CMK (cell line): ENCODE measurements at regions not wholly inside any gene's neighbourhood (a gene's known extent, or its start where the extent isn't known, plus 50 kb on each side); places are given as distances from the start of the nearest gene placed in this dataset.
A peak's percentile ranks its signal among the peaks of the same experiment; 100 is the strongest.

Source experiments
- DNase-seq: peaks from one replicate; pipeline ENCODE4 v3.0.0-alpha.2; 2010; ENCODE audit warnings: low read depth

- no peak for DNase-seq
Measured at GRCh38 chr16:49910541-49911071, 54.7 kb upstream of the ZNF423 start.

- no peak for DNase-seq
Measured at GRCh38 chr16:49911430-49911829, 55.5 kb upstream of the ZNF423 start.

- no peak for DNase-seq
Measured at GRCh38 chr16:49912721-49913120, 56.8 kb upstream of the ZNF423 start.

- no peak for DNase-seq
Measured at GRCh38 chr16:49913720-49914119, 57.8 kb upstream of the ZNF423 start.

GRCh38 chr16:49914657-49915056 is 58.7 kb upstream of the ZNF423 start:
- DNase-seq = no peak

- no peak for DNase-seq
Measured at GRCh38 chr16:49918257-49918656, 62.3 kb upstream of the ZNF423 start.

GRCh38 chr16:49919327-49919726 is 63.4 kb upstream of the ZNF423 start:
- DNase-seq = no peak

GRCh38 chr16:49920397-49920796 is 64.5 kb upstream of the ZNF423 start:
- DNase-seq = no peak

GRCh38 chr16:49921106-49921505 is 65.2 kb upstream of the ZNF423 start:
- DNase-seq = no peak

GRCh38 chr16:49921791-49922456 is 66.0 kb upstream of the ZNF423 start:
- peak; percentile 8 for DNase-seq

- no peak for DNase-seq
Measured at GRCh38 chr16:49923411-49923810, 67.5 kb upstream of the ZNF423 start.

GRCh38 chr16:49924078-49924477 is 68.2 kb upstream of the ZNF423 start:
- peak; percentile 9 for DNase-seq

- DNase-seq = no peak
Measured at GRCh38 chr16:49926941-49927340, 71.0 kb upstream of the ZNF423 start.

GRCh38 chr16:49928176-49929041 is 72.5 kb upstream of the ZNF423 start:
- DNase-seq = no peak

GRCh38 chr16:49929626-49930025 is 73.7 kb upstream of the ZNF423 start:
- DNase-seq = no peak

GRCh38 chr16:49930841-49931240 is 74.9 kb upstream of the ZNF423 start:
- no peak for DNase-seq

GRCh38 chr16:49931266-49931665 is 75.4 kb upstream of the ZNF423 start:
- DNase-seq = no peak

- no peak for DNase-seq
Measured at GRCh38 chr16:49931916-49932315, 76.0 kb upstream of the ZNF423 start.

- no peak for DNase-seq
Measured at GRCh38 chr16:49932434-49932833, 76.5 kb upstream of the ZNF423 start.

GRCh38 chr16:49932946-49933345 is 77.0 kb upstream of the ZNF423 start:
- no peak for DNase-seq

- DNase-seq = no peak
Measured at GRCh38 chr16:49936791-49937190, 80.9 kb upstream of the ZNF423 start.

- no peak for DNase-seq
Measured at GRCh38 chr16:49937886-49938285, 82.0 kb upstream of the ZNF423 start.

GRCh38 chr16:49939495-49939894 is 83.6 kb upstream of the ZNF423 start:
- DNase-seq = no peak
